H1 (cell line): ENCODE measurements at regions not wholly inside any gene's neighbourhood (a gene's known extent, or its start where the extent isn't known, plus 50 kb on each side); places are given as distances from the start of the nearest gene placed in this dataset.

Source experiments
- CTCF ChIA-PET: fragments of 300-600 bp; sonication (Branson Sonifier 250); formaldehyde crosslinking; loops from one replicate; lab custom pipeline; 2021; ENCODE audit not compliant: partially characterized antibody; lab: Charles Lee
- POLR2A ChIA-PET: fragments of 300-600 bp; sonication (Branson Sonifier 250); formaldehyde crosslinking; loops from one replicate; lab custom pipeline; 2021; ENCODE audit warnings: inconsistent platforms; ENCODE audit not compliant: partially characterized antibody; lab: Charles Lee
- DNase-seq, 2 experiments: peaks; one replicate each; pipeline versions ENCODE4 v3.0.0 to v3.0.0-alpha.2; 2010 to 2022; ENCODE audit warnings: low spot score in 2 of 2, low read depth in 1 of 2, mixed read lengths in 1 of 2
- FAIRE-seq: peaks from 2 replicates; lab custom pipeline; 2011; peaks lifted over from hg19 to GRCh38; lab: Jason Lieb, UNC
- H2AFZ ChIP-seq: 2 replicates; pipeline ENCODE4 v1.8.1; 2012; ENCODE audit warnings: low read length, inconsistent platforms
- H2AK5ac ChIP-seq: 2 replicates; pipeline ENCODE4 v1.6.1; 2013; ENCODE audit warnings: low read depth, low read length
- H2BK120ac ChIP-seq: replicated peaks from 2 replicates; pipeline ENCODE3; 2013; ENCODE audit warnings: low read depth, low read length, inconsistent platforms
- H2BK12ac ChIP-seq: 2 replicates; pipeline ENCODE4 v1.6.1; 2013; ENCODE audit warnings: low read depth, low read length
- H2BK15ac ChIP-seq: 2 replicates; pipeline ENCODE4 v1.6.1; 2013; ENCODE audit warnings: low read length
- H2BK20ac ChIP-seq: 2 replicates; pipeline ENCODE4 v1.6.1; 2013; ENCODE audit warnings: low read length
- H2BK5ac ChIP-seq: 2 replicates; pipeline ENCODE4 v1.6.1; 2013; ENCODE audit warnings: low read depth, low read length
- H3K14ac ChIP-seq: 2 replicates; pipeline ENCODE4 v1.6.1; 2013; ENCODE audit warnings: inconsistent platforms; ENCODE audit not compliant: insufficient read length
- H3K18ac ChIP-seq: 2 replicates; pipeline ENCODE4 v1.6.1; 2013; ENCODE audit warnings: low read length; ENCODE audit errors: extremely low read depth
- H3K23ac ChIP-seq: 2 replicates; pipeline ENCODE4 v1.6.1; 2013; ENCODE audit warnings: inconsistent platforms; ENCODE audit not compliant: insufficient read length
- H3K23me2 ChIP-seq: 2 replicates; pipeline ENCODE4 v1.6.1; 2013; ENCODE audit warnings: low read depth, low read length
- H3K27ac ChIP-seq: 2 replicates; pipeline ENCODE4 v1.6.1; 2011; ENCODE audit warnings: low read depth, low read length, inconsistent platforms
- H3K27me3 ChIP-seq, 4 experiments: replicated peaks in 1 of 4; 1 replicate in 1 of 4; 2 replicates in 3 of 4; pipeline versions ENCODE4 v1.6.1 to v1.8.1; 2011 to 2013; ENCODE audit warnings: low read length in 3 of 4, mild to moderate bottlenecking in 3 of 4, inconsistent platforms in 2 of 4, mixed read lengths in 2 of 4, moderate library complexity in 1 of 4; ENCODE audit not compliant: control insufficient read depth in 3 of 4, insufficient read depth in 3 of 4; ENCODE audit errors: extremely low read depth in 1 of 4
- H3K36me3 ChIP-seq, 4 experiments: 2 replicates each; pipeline versions ENCODE4 v1.6.1 to v1.8.1; 2011 to 2013; ENCODE audit warnings: mild to moderate bottlenecking in 4 of 4, low read length in 3 of 4, moderate library complexity in 2 of 4, control low read depth in 1 of 4, inconsistent platforms in 1 of 4; ENCODE audit not compliant: insufficient read depth in 4 of 4, control insufficient read depth in 2 of 4
- H3K4ac ChIP-seq: replicated peaks from 2 replicates; pipeline ENCODE3; 2013; ENCODE audit warnings: low read length, low read depth, mixed read lengths, inconsistent platforms; ENCODE audit not compliant: insufficient read length
- H3K4me1 ChIP-seq, 4 experiments: replicated peaks in 1 of 4; 1 replicate in 1 of 4; 2 replicates in 3 of 4; pipeline versions ENCODE4 v1.6.1 to v1.8.1; 2011 to 2013; ENCODE audit warnings: low read length in 3 of 4, inconsistent platforms in 2 of 4, mixed read lengths in 1 of 4; ENCODE audit not compliant: insufficient read depth in 4 of 4, control insufficient read depth in 3 of 4
- H3K4me2 ChIP-seq, 2 experiments: 2 replicates each; pipeline versions ENCODE4 v1.6.1 to v1.8.1; 2011 to 2013; ENCODE audit warnings: low read depth in 2 of 2, low read length in 2 of 2, control low read depth in 1 of 2, inconsistent platforms in 1 of 2, mild to moderate bottlenecking in 1 of 2; ENCODE audit not compliant: insufficient read depth in 1 of 2
- H3K4me3 ChIP-seq, 4 experiments: fragments of 200-600, 300-600 bp in 1 of 4; sonication (generic), shearing (Covaris generic), sonication (Bioruptor Twin) in 1 of 4; 2 replicates each; pipeline versions ENCODE4 v1.5.1 to v1.8.1; 2011 to 2016; ENCODE audit warnings: low read length in 4 of 4, low read depth in 3 of 4, control low read depth in 2 of 4, inconsistent platforms in 2 of 4, mild to moderate bottlenecking in 2 of 4, mixed read lengths in 1 of 4, moderate library complexity in 1 of 4; ENCODE audit not compliant: insufficient read depth in 2 of 4; ENCODE audit errors: extremely low read depth in 1 of 4
- H3K56ac ChIP-seq: replicated peaks from 2 replicates; pipeline ENCODE3; 2013; ENCODE audit warnings: low read depth, mild to moderate bottlenecking, mixed read lengths, low read length, inconsistent platforms; ENCODE audit not compliant: insufficient read length
- H3K79me1 ChIP-seq: 2 replicates; pipeline ENCODE4 v1.6.1; 2013; ENCODE audit warnings: low read depth, low read length, control low read depth
- H3K79me2 ChIP-seq, 2 experiments: 2 replicates each; pipeline versions ENCODE4 v1.6.1 to v1.8.1; 2012 to 2013; ENCODE audit warnings: low read length in 2 of 2, mild to moderate bottlenecking in 2 of 2, inconsistent platforms in 1 of 2; ENCODE audit not compliant: insufficient read depth in 2 of 2, control insufficient read depth in 1 of 2
- H3K9ac ChIP-seq, 4 experiments: replicated peaks in 1 of 4; 1 replicate in 1 of 4; 2 replicates in 3 of 4; pipeline versions ENCODE4 v1.6.1 to v1.8.1; 2011 to 2013; ENCODE audit warnings: low read depth in 3 of 4, low read length in 3 of 4, control low read depth in 2 of 4, mild to moderate bottlenecking in 2 of 4, moderate library complexity in 2 of 4, inconsistent platforms in 1 of 4; ENCODE audit errors: extremely low read depth in 1 of 4
- H3K9me3 ChIP-seq, 2 experiments: 2 replicates each; pipeline versions ENCODE4 v1.6.1 to v1.8.1; 2012 to 2013; ENCODE audit warnings: mild to moderate bottlenecking in 2 of 2, moderate library complexity in 2 of 2, control low read depth in 1 of 2, inconsistent platforms in 1 of 2, low read depth in 1 of 2, low read length in 1 of 2, mixed read lengths in 1 of 2; ENCODE audit not compliant: insufficient read depth in 2 of 2
- H4K20me1 ChIP-seq, 2 experiments: replicated peaks in 1 of 2; 2 replicates each; pipeline versions ENCODE3 to v1.8.1; 2011 to 2013; ENCODE audit warnings: inconsistent platforms in 2 of 2, low read length in 2 of 2, mild to moderate bottlenecking in 1 of 2; ENCODE audit not compliant: insufficient read depth in 2 of 2, control insufficient read depth in 1 of 2
- H4K5ac ChIP-seq: 2 replicates; pipeline ENCODE4 v1.6.1; 2013; ENCODE audit warnings: low read length, low read depth, mixed read lengths, inconsistent platforms; ENCODE audit not compliant: insufficient read length
- H4K8ac ChIP-seq: 2 replicates; pipeline ENCODE4 v1.8.0; 2013; ENCODE audit warnings: mild to moderate bottlenecking, moderate library complexity, low read length, inconsistent platforms; ENCODE audit not compliant: insufficient read depth; ENCODE audit errors: extremely low read depth
- H4K91ac ChIP-seq: replicated peaks from 2 replicates; pipeline ENCODE3; 2013; ENCODE audit warnings: low read length, mixed read lengths, inconsistent platforms; ENCODE audit not compliant: insufficient read length
- WGBS, 2 experiments: shearing (Covaris generic) in 1 of 2; methylation state at CpG; one replicate each; pipeline versions ENCODE4 v1.1.6 to v1.1.7; 2013 to 2015; ENCODE audit warnings: low lambda C conversion rate in 2 of 2, mixed read lengths in 2 of 2, inconsistent platforms in 1 of 2, low coverage in 1 of 2, missing lambda C conversion rate in 1 of 2; ENCODE audit not compliant: insufficient replicate concordance in 2 of 2, insufficient coverage in 1 of 2, insufficient read length in 1 of 2; ENCODE audit errors: extremely low coverage in 1 of 2, missing lambda C conversion rate in 1 of 2; 5-methylcytosine and 5-hydroxymethylcytosine counted together
- TF ChIP-seq, protein P1 (sequence below): IDR thresholded peaks from 2 replicates; pipeline ENCODE4 v1.6.1; 2012; ENCODE audit warnings: low read length, inconsistent platforms

DNA sequence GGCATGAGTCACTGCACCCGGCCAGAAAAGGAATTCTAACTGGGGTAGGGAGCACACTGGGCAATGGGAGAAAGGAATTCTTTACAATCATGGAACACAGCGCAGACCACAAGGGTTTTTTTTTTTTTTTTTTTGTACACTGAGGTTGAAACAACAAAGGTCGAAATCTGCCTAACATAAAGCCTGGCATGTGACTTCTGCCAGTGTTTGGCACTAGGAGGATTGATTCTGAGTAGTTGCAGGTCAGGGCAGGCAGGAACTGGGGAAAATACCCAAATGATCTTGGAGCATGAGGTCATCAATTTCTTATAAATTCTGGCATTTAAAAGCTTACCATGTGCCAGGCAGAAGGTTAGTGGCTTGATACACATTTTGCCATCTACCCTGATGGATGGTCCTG is 202.0 kb upstream of the SNX19 start:
- H2BK15ac ChIP-seq: no peak overlapping the region
- peaks cover 0 to 5% (median 2%) of the 10 kb centered on the region in 4 experiments; a peak in 1 of 7 replicates for H3K4me1 ChIP-seq
- no peak overlapping the region for H3K4me2 ChIP-seq
- CTCF ChIA-PET: interaction anchor here (0.6 to 1.1 kb wide), 3 partner anchors 32 to 1183 kb away, joined by 3 to 4 read pairs (median 3); no protein-coding TSS in a partner anchor
- H2BK120ac ChIP-seq: no peak overlapping the region
- H4K5ac ChIP-seq: no peak overlapping the region
- no peak overlapping the region for H3K4me3 ChIP-seq
- no peak overlapping the region for H3K56ac ChIP-seq
- H2BK20ac ChIP-seq: no peak overlapping the region
- no peak overlapping the region for H2AK5ac ChIP-seq
- peaks cover 0 to 1% (median 0%) of the 10 kb centered on the region in 4 experiments; a peak in 1 of 7 replicates for H3K27me3 ChIP-seq
- H3K18ac ChIP-seq: no peak overlapping the region
- H4K91ac ChIP-seq: no peak overlapping the region
- no peak for FAIRE-seq
- H3K27ac ChIP-seq: no peak overlapping the region
- H3K79me2 ChIP-seq: no peaks in the 10 kb centered on the region
- H3K9me3 ChIP-seq: no peaks in the 10 kb centered on the region
- H3K14ac ChIP-seq: no peak overlapping the region
- no peaks in the 10 kb centered on the region for H3K79me1 ChIP-seq
- no peak for DNase-seq
- H3K23ac ChIP-seq: no peak overlapping the region
- no peak overlapping the region for H2AFZ ChIP-seq
- no peaks in the 10 kb centered on the region for H4K20me1 ChIP-seq
- POLR2A ChIA-PET: no interaction called here
- no peak overlapping the region for H4K8ac ChIP-seq
- H3K4ac ChIP-seq: no peak overlapping the region
- H3K23me2 ChIP-seq: no peaks in the 10 kb centered on the region
- no peak overlapping the region for H2BK5ac ChIP-seq
- no peak overlapping the region for H2BK12ac ChIP-seq
- H3K9ac ChIP-seq: no peak overlapping the region
- TF ChIP-seq, protein P1, sequence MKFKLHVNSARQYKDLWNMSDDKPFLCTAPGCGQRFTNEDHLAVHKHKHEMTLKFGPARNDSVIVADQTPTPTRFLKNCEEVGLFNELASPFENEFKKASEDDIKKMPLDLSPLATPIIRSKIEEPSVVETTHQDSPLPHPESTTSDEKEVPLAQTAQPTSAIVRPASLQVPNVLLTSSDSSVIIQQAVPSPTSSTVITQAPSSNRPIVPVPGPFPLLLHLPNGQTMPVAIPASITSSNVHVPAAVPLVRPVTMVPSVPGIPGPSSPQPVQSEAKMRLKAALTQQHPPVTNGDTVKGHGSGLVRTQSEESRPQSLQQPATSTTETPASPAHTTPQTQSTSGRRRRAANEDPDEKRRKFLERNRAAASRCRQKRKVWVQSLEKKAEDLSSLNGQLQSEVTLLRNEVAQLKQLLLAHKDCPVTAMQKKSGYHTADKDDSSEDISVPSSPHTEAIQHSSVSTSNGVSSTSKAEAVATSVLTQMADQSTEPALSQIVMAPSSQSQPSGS: no peak
- no peaks in the 10 kb centered on the region for H3K36me3 ChIP-seq
- 75% methylated on average over 3 of the region's 3 CpGs; no CpG with 5 or more reads in 1 of the 2 experiments for WGBS, 2 experiments
